ENCODE measurements at regions not wholly inside any gene's neighbourhood (a gene's known extent, or its start where the extent isn't known, plus 50 kb on each side); places are given as distances from the start of the nearest gene placed in this dataset.
A peak's percentile ranks its signal among the peaks of the same experiment; 100 is the strongest.

DNA sequence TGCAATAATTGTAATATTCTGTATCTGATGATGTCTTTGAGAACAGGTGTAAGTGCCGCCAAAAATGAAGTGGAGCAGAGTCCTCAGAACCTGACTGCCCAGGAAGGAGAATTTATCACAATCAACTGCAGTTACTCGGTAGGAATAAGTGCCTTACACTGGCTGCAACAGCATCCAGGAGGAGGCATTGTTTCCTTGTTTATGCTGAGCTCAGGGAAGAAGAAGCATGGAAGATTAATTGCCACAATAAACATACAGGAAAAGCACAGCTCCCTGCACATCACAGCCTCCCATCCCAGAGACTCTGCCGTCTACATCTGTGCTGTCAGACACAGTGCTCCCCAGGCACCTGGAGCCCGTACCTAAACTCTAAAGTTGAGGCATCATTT lies 268.7 kb downstream of the DAD1 start:
- no peak for DNase-seq (ENCODE audit: low read depth, low spot score)
- POLR2A ChIA-PET = no interaction called here
- no peak overlapping the region for H3K4me3 ChIP-seq (ENCODE audit: low read depth, low read length)
- CTCF ChIA-PET = interaction anchor here (0.6 to 5.4 kb wide), 32 partner anchors 8 to 653 kb away, joined by 3 to 96 read pairs (median 6); no protein-coding TSS in a partner anchor
- TF ChIP-seq, protein P1, sequence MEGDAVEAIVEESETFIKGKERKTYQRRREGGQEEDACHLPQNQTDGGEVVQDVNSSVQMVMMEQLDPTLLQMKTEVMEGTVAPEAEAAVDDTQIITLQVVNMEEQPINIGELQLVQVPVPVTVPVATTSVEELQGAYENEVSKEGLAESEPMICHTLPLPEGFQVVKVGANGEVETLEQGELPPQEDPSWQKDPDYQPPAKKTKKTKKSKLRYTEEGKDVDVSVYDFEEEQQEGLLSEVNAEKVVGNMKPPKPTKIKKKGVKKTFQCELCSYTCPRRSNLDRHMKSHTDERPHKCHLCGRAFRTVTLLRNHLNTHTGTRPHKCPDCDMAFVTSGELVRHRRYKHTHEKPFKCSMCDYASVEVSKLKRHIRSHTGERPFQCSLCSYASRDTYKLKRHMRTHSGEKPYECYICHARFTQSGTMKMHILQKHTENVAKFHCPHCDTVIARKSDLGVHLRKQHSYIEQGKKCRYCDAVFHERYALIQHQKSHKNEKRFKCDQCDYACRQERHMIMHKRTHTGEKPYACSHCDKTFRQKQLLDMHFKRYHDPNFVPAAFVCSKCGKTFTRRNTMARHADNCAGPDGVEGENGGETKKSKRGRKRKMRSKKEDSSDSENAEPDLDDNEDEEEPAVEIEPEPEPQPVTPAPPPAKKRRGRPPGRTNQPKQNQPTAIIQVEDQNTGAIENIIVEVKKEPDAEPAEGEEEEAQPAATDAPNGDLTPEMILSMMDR (IDR thresholded peaks at IDR 0.05; ENCODE audit: insufficient read depth, low read length, missing control alignments) = no peak

DNA sequence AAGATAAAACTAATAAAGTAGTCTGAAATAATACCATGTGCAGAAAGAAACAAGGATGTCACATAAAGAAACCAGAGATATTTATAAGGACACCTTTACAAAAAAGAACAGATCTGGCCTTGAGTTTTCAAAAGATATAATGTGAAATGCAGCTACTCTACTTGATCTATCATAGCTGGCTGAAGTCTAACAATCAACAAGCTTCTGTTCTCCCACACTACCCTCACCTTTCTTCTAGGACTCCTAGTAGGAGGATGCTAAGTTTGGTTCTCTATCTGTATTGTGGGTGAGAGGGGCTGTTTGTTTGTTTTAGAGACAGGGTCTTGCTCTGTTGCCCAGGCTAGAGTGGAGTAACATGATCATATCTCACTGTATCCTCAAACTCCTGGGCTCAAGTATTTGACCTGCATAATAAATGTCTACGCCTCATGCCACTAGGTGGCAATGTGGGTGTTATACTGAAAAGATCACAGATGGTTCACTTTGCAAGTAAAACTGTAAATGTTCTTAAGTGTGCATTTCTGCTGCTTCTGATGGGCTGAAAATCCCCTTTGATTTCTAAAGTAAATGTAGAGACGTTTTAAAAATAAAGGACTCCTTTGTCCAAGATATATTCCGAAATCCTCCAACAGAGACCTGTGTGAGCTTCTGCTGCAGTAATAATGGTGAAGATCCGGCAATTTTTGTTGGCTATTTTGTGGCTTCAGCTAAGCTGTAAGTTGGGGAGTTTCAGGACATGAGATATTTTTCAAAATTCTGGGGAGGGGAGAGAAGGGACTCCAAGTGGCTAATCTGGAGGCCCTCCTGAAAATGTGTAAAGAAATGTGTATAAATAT lies 269.3 kb downstream of the DAD1 start:
- POLR2A ChIA-PET = no interaction called here
- no peak for DNase-seq (ENCODE audit: low read depth, low spot score)
- CTCF ChIA-PET = interaction anchor here (0.6 to 5.4 kb wide), 51 partner anchors 9 to 240 kb away, joined by 3 to 96 read pairs (median 4); no protein-coding TSS in a partner anchor
- H3K4me3 ChIP-seq (ENCODE audit: low read depth, low read length) = no peak overlapping the region
- TF ChIP-seq, protein P1 (IDR thresholded peaks at IDR 0.05; ENCODE audit: insufficient read depth, low read length, missing control alignments) = peak; percentile 57

DNA sequence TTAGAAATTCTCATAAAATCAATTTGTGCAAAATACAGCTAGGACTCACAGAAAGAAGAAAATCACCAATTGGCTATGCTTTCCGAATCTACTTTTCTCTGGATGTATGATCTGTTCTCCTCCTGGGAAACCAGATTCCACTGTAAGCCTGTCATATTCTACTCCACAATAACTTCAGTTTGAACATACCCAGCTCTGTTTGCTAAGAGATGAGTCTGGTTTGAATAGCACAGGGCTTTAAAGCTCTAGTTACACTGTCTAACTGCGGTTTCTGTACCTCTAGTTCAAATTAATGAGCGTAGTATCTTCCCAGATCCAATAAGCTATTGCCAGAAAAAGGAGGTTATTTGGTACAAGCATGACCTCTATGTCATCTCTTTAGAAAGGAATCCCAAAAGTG lies 270.1 kb downstream of the DAD1 start:
- ChIA-PET CTCF (interaction anchor here (0.6 to 5.4 kb wide), 43 partner anchors 11 to 241 kb away, joined by 3 to 96 read pairs (median 4); no protein-coding TSS in a partner anchor), POLR2A (no interaction called here)
- DNase-seq (ENCODE audit: low read depth, low spot score) = no peak
- TF ChIP-seq, protein P1 (IDR thresholded peaks at IDR 0.05; ENCODE audit: insufficient read depth, low read length, missing control alignments) = no peak
- H3K4me3 ChIP-seq (ENCODE audit: low read depth, low read length) = no peak overlapping the region

DNA sequence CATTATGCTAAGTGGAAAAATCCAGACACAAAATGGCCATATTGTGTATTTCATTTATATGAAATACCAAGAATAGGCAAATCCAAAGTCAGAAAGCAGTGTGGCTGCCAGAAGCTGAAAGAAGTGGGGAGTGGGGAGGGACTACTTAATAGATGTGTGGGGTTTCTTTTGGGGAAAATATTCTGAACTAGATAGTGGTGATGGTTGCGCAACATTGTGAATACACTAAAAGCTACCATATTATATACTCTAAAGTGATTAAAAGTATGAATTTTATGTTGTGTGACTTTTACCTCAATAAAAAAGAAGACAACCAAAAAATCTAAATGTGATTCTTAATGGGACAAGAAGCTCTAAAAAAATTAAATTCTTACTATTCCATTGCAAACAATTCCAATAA lies 272.6 kb downstream of the DAD1 start:
- H3K4me3 ChIP-seq (ENCODE audit: low read depth, low read length) = no peak overlapping the region
- TF ChIP-seq, protein P1 (IDR thresholded peaks at IDR 0.05; ENCODE audit: insufficient read depth, low read length, missing control alignments) = no peak
- POLR2A ChIA-PET = no interaction called here
- CTCF ChIA-PET = interaction anchor here (0.9 to 5.4 kb wide), 8 partner anchors 9 to 91 kb away, joined by 3 to 96 read pairs (median 5); no protein-coding TSS in a partner anchor
- no peak for DNase-seq (ENCODE audit: low read depth, low spot score)

DNA sequence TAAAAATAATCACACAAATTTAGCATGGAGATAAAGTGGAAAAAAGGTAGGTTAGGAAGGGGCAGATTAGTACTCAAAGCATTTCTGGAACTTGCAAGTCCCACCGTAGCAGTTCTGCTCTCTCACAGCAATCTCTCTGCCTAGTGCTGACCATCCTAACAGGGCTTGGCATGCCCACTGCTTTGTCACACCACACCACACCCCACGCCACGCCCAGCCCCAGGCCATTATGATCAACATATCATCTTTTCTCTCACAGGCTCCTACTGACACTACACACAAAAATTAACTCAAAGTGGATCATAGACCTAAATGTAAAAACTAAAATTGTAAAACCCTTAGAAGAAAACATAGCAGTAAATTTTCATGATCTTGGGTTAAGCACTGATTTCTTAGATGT lies 273.7 kb downstream of the DAD1 start:
- TF ChIP-seq, protein P1 (IDR thresholded peaks at IDR 0.05; ENCODE audit: insufficient read depth, low read length, missing control alignments) = no peak
- H3K4me3 ChIP-seq (ENCODE audit: low read depth, low read length) = no peak overlapping the region
- POLR2A ChIA-PET = no interaction called here
- CTCF ChIA-PET = interaction anchor here (0.7 to 2.3 kb wide), 15 partner anchors 11 to 338 kb away, joined by 3 to 17 read pairs (median 4); no protein-coding TSS in a partner anchor
- no peak for DNase-seq (ENCODE audit: low read depth, low spot score)

- ChIA-PET CTCF (interaction anchor here (0.9 to 2.3 kb wide), 22 partner anchors 9 to 339 kb away, joined by 3 to 17 read pairs (median 4); no protein-coding TSS in a partner anchor), POLR2A (no interaction called here)
- H3K4me3 ChIP-seq (ENCODE audit: low read depth, low read length) = no peak overlapping the region
- TF ChIP-seq, protein P1 (IDR thresholded peaks at IDR 0.05; ENCODE audit: insufficient read depth, low read length, missing control alignments) = peak; percentile 63
- no peak for DNase-seq (ENCODE audit: low read depth, low spot score)
These were observed 274.7 kb downstream of the DAD1 start for GRCh38 chr14:22314183-22314820.
